ENCODE measurements at regions not wholly inside any gene's neighbourhood (a gene's known extent, or its start where the extent isn't known, plus 50 kb on each side); places are given as distances from the start of the nearest gene placed in this dataset.

GRCh38 chr13:30033681-30034457 lies 183.5 kb upstream of the UBL3 start:
- Histone ChIP-seq H3K27ac (ENCODE audit: low read depth, low read length, poor library complexity, severe bottlenecking) (no peak overlapping the region), H3K4me3 (ENCODE audit: low read depth, low read length, poor library complexity, severe bottlenecking) (no peak overlapping the region), H3K9me3 (ENCODE audit: low read depth, low read length, poor library complexity, severe bottlenecking) (no peaks in the 10 kb centered on the region), H3K27me3 (replicated peaks; ENCODE audit: insufficient read depth, low read depth, low read length, poor library complexity) (no peaks in the 10 kb centered on the region), H3K4me1 (ENCODE audit: insufficient read depth, low read length, poor library complexity, severe bottlenecking) (peaks cover 15% of the 10 kb centered on the region), H3K36me3 (ENCODE audit: insufficient read depth, low read length, poor library complexity, severe bottlenecking) (no peaks in the 10 kb centered on the region)
- TF ChIP-seq EZH2 (IDR thresholded peaks at IDR 0.05; ENCODE audit: borderline replicate concordance, low read depth, low read length, poor library complexity, severe bottlenecking) (no peak), CTCF (conservative IDR thresholded peaks at IDR 0.05; ENCODE audit: low read depth, low read length) (no peak)
- BruUV-seq (replicated peaks) = no TSS peak
- CTCF ChIA-PET = no interaction called here
- intact Hi-C loops (cut with micrococcal nuclease; ENCODE audit: unreplicated experiment) = no loop called here
- DNase-seq (ENCODE audit: low spot score) = peak; percentile 54
- POLR2A ChIA-PET (ENCODE audit: low non-redundant PET) = no interaction called here

- no peak for DNase-seq (ENCODE audit: low spot score)
- no peak overlapping the region for H3K4me3 ChIP-seq (ENCODE audit: low read depth, low read length, poor library complexity, severe bottlenecking)
- H3K9me3 ChIP-seq (ENCODE audit: low read depth, low read length, poor library complexity, severe bottlenecking) = no peaks in the 10 kb centered on the region
- no peaks in the 10 kb centered on the region for H3K27me3 ChIP-seq (replicated peaks; ENCODE audit: insufficient read depth, low read depth, low read length, poor library complexity)
- intact Hi-C loops (cut with micrococcal nuclease; ENCODE audit: unreplicated experiment) = no loop called here
- H3K27ac ChIP-seq (ENCODE audit: low read depth, low read length, poor library complexity, severe bottlenecking) = no peak overlapping the region
- ChIA-PET CTCF (no interaction called here), POLR2A (ENCODE audit: low non-redundant PET) (no interaction called here)
- BruUV-seq (replicated peaks) = no TSS peak
- H3K4me1 ChIP-seq (ENCODE audit: insufficient read depth, low read length, poor library complexity, severe bottlenecking) = peaks cover 3% of the 10 kb centered on the region
- no peaks in the 10 kb centered on the region for H3K36me3 ChIP-seq (ENCODE audit: insufficient read depth, low read length, poor library complexity, severe bottlenecking)
- TF ChIP-seq EZH2 (IDR thresholded peaks at IDR 0.05; ENCODE audit: borderline replicate concordance, low read depth, low read length, poor library complexity, severe bottlenecking) = no peak
- TF ChIP-seq CTCF (conservative IDR thresholded peaks at IDR 0.05; ENCODE audit: low read depth, low read length) = no peak
Measured at GRCh38 chr13:30032263-30032662, 181.8 kb upstream of the UBL3 start.

- TF ChIP-seq EZH2 (IDR thresholded peaks at IDR 0.05; ENCODE audit: borderline replicate concordance, low read depth, low read length, poor library complexity, severe bottlenecking) (no peak), CTCF (conservative IDR thresholded peaks at IDR 0.05; ENCODE audit: low read depth, low read length) (no peak)
Measured at GRCh38 chr13:30031488-30031887, 181.1 kb upstream of the UBL3 start.

More at GRCh38 chr13:30031488-30031887, 181.1 kb upstream of the UBL3 start:
- H3K9me3 ChIP-seq (ENCODE audit: low read depth, low read length, poor library complexity, severe bottlenecking) = no peaks in the 10 kb centered on the region
- H3K27me3 ChIP-seq (replicated peaks; ENCODE audit: insufficient read depth, low read depth, low read length, poor library complexity) = no peaks in the 10 kb centered on the region
- no peak overlapping the region for H3K4me3 ChIP-seq (ENCODE audit: low read depth, low read length, poor library complexity, severe bottlenecking)
- H3K4me1 ChIP-seq (ENCODE audit: insufficient read depth, low read length, poor library complexity, severe bottlenecking) = peaks cover 3% of the 10 kb centered on the region
- DNase-seq (ENCODE audit: low spot score) = no peak
- BruUV-seq (replicated peaks) = no TSS peak
- H3K36me3 ChIP-seq (ENCODE audit: insufficient read depth, low read length, poor library complexity, severe bottlenecking) = no peaks in the 10 kb centered on the region
- ChIA-PET CTCF (no interaction called here), POLR2A (ENCODE audit: low non-redundant PET) (no interaction called here)
- intact Hi-C loops (cut with micrococcal nuclease; ENCODE audit: unreplicated experiment) = no loop called here
- no peak overlapping the region for H3K27ac ChIP-seq (ENCODE audit: low read depth, low read length, poor library complexity, severe bottlenecking)
